ENCODE measurements at regions not wholly inside any gene's neighbourhood (a gene's known extent, or its start where the extent isn't known, plus 50 kb on each side); places are given as distances from the start of the nearest gene placed in this dataset.
A peak's percentile ranks its signal among the peaks of the same experiment; 100 is the strongest.

- no peak for TF ChIP-seq KDM5A (IDR thresholded peaks at IDR 0.05; ENCODE audit: borderline replicate concordance, low read length)
- peak; percentile 49 for TF ChIP-seq TCF7 (IDR thresholded peaks at IDR 0.05; ENCODE audit: low read depth)
- no peak for TF ChIP-seq U2AF2 (IDR thresholded peaks at IDR 0.05; ENCODE audit: low read depth, low read length)
- TF ChIP-seq ZIK1 (CRISPR knock-in tag; IDR thresholded peaks at IDR 0.05; ENCODE audit: borderline replicate concordance, low read depth): no peak
- TF ChIP-seq PRDM4 (CRISPR knock-in tag; IDR thresholded peaks at IDR 0.05; ENCODE audit: borderline replicate concordance): no peak
- no peak for TF ChIP-seq ZNF431 (CRISPR knock-in tag; IDR thresholded peaks at IDR 0.05; ENCODE audit: borderline replicate concordance, low read depth)
- no peak for TF ChIP-seq HNRNPH1 (optimal IDR thresholded peaks at IDR 0.05; ENCODE audit: low read depth, low read length)
- TF ChIP-seq PTBP1 (IDR thresholded peaks at IDR 0.05; ENCODE audit: low read depth, low read length, poor library complexity, severe bottlenecking): no peak
- TF ChIP-seq SNRNP70 (IDR thresholded peaks at IDR 0.05; ENCODE audit: low read depth, low read length): no peak
- no peak for TF ChIP-seq ZFY (CRISPR knock-in tag; IDR thresholded peaks at IDR 0.05)
- TF ChIP-seq NCOA2 (CRISPR knock-in tag; IDR thresholded peaks at IDR 0.05): peak; percentile 86
- TF ChIP-seq ZBTB46 (CRISPR knock-in tag; IDR thresholded peaks at IDR 0.05; ENCODE audit: borderline replicate concordance): no peak
- no peak for TF ChIP-seq ZNF570 (CRISPR knock-in tag; IDR thresholded peaks at IDR 0.05; ENCODE audit: borderline replicate concordance)
- no peak for TF ChIP-seq ZBTB3 (CRISPR knock-in tag; IDR thresholded peaks at IDR 0.05; ENCODE audit: borderline replicate concordance, low read depth)
- TF ChIP-seq TFE3 (CRISPR knock-in tag; IDR thresholded peaks at IDR 0.05): peak; percentile 91
- TF ChIP-seq ZNF451 (CRISPR knock-in tag; IDR thresholded peaks at IDR 0.05): no peak
- TF ChIP-seq ZNF883 (CRISPR knock-in tag; IDR thresholded peaks at IDR 0.05; ENCODE audit: not compliant biosample characterization): no peak
- TF ChIP-seq TMF1 (CRISPR knock-in tag; IDR thresholded peaks at IDR 0.05; ENCODE audit: low read depth): no peak
- TF ChIP-seq ZNF563 (CRISPR knock-in tag; IDR thresholded peaks at IDR 0.05): no peak
- no peak for TF ChIP-seq SMARCC2 (IDR thresholded peaks at IDR 0.05)
- no peak for TF ChIP-seq HES4 (CRISPR knock-in tag; IDR thresholded peaks at IDR 0.05; ENCODE audit: borderline replicate concordance)
- no peak for TF ChIP-seq JUN (CRISPR knock-in tag; IDR thresholded peaks at IDR 0.05)
- no peak for TF ChIP-seq MBD4 (IDR thresholded peaks at IDR 0.05; ENCODE audit: borderline replicate concordance, low read length)
- no peak for TF ChIP-seq ATF7-NPFF (CRISPR knock-in tag; IDR thresholded peaks at IDR 0.05; ENCODE audit: low read depth)
- no peak for TF ChIP-seq PAWR (CRISPR knock-in tag; IDR thresholded peaks at IDR 0.05; ENCODE audit: borderline replicate concordance)
- no peak for TF ChIP-seq KMT2A (CRISPR knock-in tag; IDR thresholded peaks at IDR 0.05)
- no peak for TF ChIP-seq ZFP41 (CRISPR knock-in tag; IDR thresholded peaks at IDR 0.05; ENCODE audit: borderline replicate concordance)
- no peak for TF ChIP-seq MBNL3 (CRISPR knock-in tag; conservative IDR thresholded peaks at IDR 0.05)
These were observed 78.7 kb upstream of the PDE5A start (continued) for GRCh38 chr4:119707336-119707735.
